Activated B cell treated with CpG ODN at 0.5 μM for 24 hours (primary cell): ENCODE measurements at regions not wholly inside any gene's neighbourhood (a gene's known extent, or its start where the extent isn't known, plus 50 kb on each side); places are given as distances from the start of the nearest gene placed in this dataset.

Experiments
- ATAC-seq: fragments of 200-7000 bp; cut with Tn5 transposase; one replicate; pipeline ENCODE4 v1.10.0; 2021; ENCODE audit warnings: low read depth, mild to moderate bottlenecking, moderate library complexity
- CTCF ChIA-PET: fragments of 350-600 bp; sonication (Branson Sonifier 250); formaldehyde crosslinking; loops from one replicate; lab custom pipeline; 2021; ENCODE audit warnings: antibody characterized with exemption; lab: Charles Lee
- POLR2A ChIA-PET: fragments of 350-600 bp; sonication (Branson Sonifier 250); formaldehyde crosslinking; loops from one replicate; lab custom pipeline; 2021; ENCODE audit warnings: antibody characterized with exemption; lab: Charles Lee
- DNase-seq: peaks from one replicate; pipeline ENCODE4 v3.0.0; 2022
- H3K27ac Mint-ChIP-seq: one replicate; pipeline ENCODE4 v1.8.0; 2020; ENCODE audit warnings: mixed read lengths
- H3K27me3 Mint-ChIP-seq: one replicate; pipeline ENCODE4 v1.8.0; 2021; ENCODE audit warnings: mixed read lengths
- H3K36me3 Mint-ChIP-seq: one replicate; pipeline ENCODE4 v1.8.0; 2021; ENCODE audit warnings: low read depth, mixed read lengths
- H3K4me1 Mint-ChIP-seq: one replicate; pipeline ENCODE4 v1.8.0; 2021; ENCODE audit warnings: mixed read lengths
- H3K4me3 Mint-ChIP-seq: one replicate; pipeline ENCODE4 v1.8.0; 2020; ENCODE audit warnings: mild to moderate bottlenecking, mixed read lengths
- H3K9me3 Mint-ChIP-seq: one replicate; pipeline ENCODE4 v1.8.0; 2020; ENCODE audit warnings: mixed read lengths
- intact Hi-C: fragments of 100-400 bp; cut with micrococcal nuclease; formaldehyde crosslinking; loops from one replicate; pipeline ENCODE4 v1.15.1; 2024
- TF ChIP-seq, protein P1 (sequence below): fragments of 200-600 bp; IDR thresholded peaks from one replicate; pipeline ENCODE4 v1.8.0; 2022; ENCODE audit warnings: antibody characterized with exemption, mild to moderate bottlenecking

DNA sequence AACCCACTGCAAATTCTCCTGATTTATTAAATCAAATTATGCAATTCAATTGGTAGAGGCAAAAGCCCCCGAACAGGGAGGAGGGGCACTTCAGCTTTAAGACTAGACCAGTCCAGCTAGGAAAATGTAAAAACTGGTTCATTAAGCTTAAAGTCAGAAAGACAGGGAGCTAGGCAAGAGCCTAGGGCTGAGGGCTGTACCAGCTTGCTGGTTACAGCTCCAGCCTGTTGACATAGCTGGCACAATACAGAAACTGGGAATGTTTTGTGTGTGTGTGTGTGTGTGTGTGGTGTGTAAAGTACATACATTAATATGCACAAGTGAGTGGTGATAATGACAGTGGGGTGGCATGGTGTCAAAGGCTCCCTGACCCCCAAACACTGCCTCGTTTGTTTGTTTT is 307.0 kb upstream of the CELF4 start:
- ATAC-seq (no peak), DNase-seq (no peak)
- H3K27ac Mint-ChIP-seq, result no peak overlapping the region
- intact Hi-C loops, result no loop called here
- ChIA-PET POLR2A (no interaction called here), CTCF (no interaction called here)
- H3K4me3 Mint-ChIP-seq, result no peak overlapping the region
- H3K9me3 Mint-ChIP-seq, result no peaks in the 10 kb centered on the region
- H3K27me3 Mint-ChIP-seq, result no peaks in the 10 kb centered on the region
- TF ChIP-seq, protein P1, sequence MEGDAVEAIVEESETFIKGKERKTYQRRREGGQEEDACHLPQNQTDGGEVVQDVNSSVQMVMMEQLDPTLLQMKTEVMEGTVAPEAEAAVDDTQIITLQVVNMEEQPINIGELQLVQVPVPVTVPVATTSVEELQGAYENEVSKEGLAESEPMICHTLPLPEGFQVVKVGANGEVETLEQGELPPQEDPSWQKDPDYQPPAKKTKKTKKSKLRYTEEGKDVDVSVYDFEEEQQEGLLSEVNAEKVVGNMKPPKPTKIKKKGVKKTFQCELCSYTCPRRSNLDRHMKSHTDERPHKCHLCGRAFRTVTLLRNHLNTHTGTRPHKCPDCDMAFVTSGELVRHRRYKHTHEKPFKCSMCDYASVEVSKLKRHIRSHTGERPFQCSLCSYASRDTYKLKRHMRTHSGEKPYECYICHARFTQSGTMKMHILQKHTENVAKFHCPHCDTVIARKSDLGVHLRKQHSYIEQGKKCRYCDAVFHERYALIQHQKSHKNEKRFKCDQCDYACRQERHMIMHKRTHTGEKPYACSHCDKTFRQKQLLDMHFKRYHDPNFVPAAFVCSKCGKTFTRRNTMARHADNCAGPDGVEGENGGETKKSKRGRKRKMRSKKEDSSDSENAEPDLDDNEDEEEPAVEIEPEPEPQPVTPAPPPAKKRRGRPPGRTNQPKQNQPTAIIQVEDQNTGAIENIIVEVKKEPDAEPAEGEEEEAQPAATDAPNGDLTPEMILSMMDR, result no peak
- H3K4me1 Mint-ChIP-seq, result no peaks in the 10 kb centered on the region
- H3K36me3 Mint-ChIP-seq, result no peaks in the 10 kb centered on the region

DNA sequence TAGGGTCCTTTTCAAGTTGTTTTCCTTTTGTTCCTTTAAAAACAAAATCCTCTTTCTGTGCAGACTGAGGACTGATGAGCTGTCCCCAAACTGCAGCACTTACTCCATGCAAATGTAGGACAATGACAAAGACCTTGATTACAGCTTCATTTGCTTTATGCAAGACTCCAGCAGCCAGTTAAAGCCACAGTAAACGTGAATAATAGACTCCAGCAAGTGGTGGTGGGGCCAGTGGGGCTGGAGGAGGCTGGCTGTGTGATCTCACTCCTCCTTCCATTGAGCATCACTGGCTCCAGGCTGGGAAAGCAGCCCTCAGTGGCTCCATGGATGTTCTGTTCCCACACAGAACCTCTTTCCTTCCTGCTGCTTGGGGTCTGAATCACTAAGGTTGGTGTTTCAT is 306.0 kb upstream of the CELF4 start:
- DNase-seq, result no peak
- Mint-ChIP-seq H3K27ac (no peak overlapping the region), H3K4me3 (no peak overlapping the region), H3K27me3 (no peaks in the 10 kb centered on the region), H3K9me3 (no peaks in the 10 kb centered on the region), H3K36me3 (no peaks in the 10 kb centered on the region), H3K4me1 (no peaks in the 10 kb centered on the region)
- POLR2A ChIA-PET, result no interaction called here
- no peak for ATAC-seq
- TF ChIP-seq, protein P1, result no peak
- CTCF ChIA-PET, result no interaction called here
- intact Hi-C loops, result no loop called here

DNA sequence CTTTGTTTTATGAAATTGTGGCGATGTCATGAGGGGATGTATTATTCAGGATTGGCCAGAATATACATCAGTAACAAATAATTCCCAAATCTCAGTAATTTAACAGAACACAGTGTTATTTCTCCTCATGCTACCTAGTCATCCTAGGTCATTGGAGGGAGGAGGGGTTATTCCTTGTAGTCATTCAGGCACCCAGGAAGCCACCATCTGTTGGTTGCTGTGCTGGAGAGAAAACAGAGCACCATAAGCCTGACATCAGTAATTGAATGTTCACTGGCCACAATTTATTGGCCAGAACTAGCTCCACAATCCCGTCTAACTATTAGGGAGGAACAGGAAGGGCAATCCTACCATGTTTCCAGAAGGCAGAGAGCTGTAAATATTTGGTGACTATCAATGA is 303.5 kb upstream of the CELF4 start:
- ChIA-PET POLR2A (no interaction called here), CTCF (no interaction called here)
- intact Hi-C loops, result no loop called here
- no peak for DNase-seq
- no peaks in the 10 kb centered on the region for H3K4me1 Mint-ChIP-seq
- no peak overlapping the region for H3K4me3 Mint-ChIP-seq
- no peaks in the 10 kb centered on the region for H3K36me3 Mint-ChIP-seq
- H3K27me3 Mint-ChIP-seq, result no peaks in the 10 kb centered on the region
- no peak overlapping the region for H3K27ac Mint-ChIP-seq
- ATAC-seq, result no peak
- peaks cover 4% of the 10 kb centered on the region for H3K9me3 Mint-ChIP-seq
- TF ChIP-seq, protein P1, result no peak

DNA sequence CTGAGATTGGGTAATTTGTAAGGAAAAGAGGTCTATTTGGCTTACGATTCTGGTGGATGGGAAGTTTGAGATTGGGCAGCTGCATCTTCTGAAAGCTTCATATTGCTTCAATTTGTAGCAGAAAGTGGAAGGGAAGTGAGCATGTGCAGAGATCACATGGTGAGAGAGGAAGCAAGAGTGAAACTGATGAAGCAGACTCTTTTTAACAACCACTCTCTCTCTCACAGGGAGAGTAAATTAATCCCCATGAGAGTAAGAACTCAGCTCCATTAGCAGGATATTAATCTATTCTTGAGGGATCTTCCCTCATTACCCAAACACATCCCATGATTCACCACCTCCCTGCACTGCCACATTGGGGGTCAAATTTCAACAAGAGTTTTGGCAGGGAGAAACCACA is 298.5 kb upstream of the CELF4 start:
- H3K4me3 Mint-ChIP-seq, result no peak overlapping the region
- ChIA-PET CTCF (no interaction called here), POLR2A (no interaction called here)
- no peaks in the 10 kb centered on the region for H3K4me1 Mint-ChIP-seq
- intact Hi-C loops, result no loop called here
- H3K9me3 Mint-ChIP-seq, result peaks cover 7% of the 10 kb centered on the region
- H3K36me3 Mint-ChIP-seq, result no peaks in the 10 kb centered on the region
- no peak overlapping the region for H3K27ac Mint-ChIP-seq
- no peaks in the 10 kb centered on the region for H3K27me3 Mint-ChIP-seq
- DNase-seq (no peak), ATAC-seq (no peak)
- TF ChIP-seq, protein P1, result no peak

DNA sequence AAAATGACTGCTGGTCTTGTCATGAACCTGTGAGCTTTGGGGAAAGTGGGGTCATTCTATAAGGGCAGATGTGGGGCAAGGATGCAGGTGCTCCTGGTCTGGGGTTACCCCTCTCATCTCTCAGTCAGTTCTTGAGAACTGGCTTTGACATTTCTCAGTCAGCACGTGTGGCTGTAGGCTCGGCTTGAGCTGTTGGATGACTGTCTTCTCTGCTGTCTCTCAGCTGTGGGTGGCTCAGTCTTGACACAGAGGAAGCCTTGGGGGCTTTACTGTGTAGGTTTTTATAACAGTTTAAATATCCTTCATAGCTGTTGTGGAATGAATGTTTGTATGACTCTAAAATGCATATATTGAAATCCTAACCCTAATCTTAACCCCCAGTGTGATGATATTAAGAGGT is 296.4 kb upstream of the CELF4 start:
- H3K27ac Mint-ChIP-seq, result no peak overlapping the region

More for the DNA sequence above, 296.4 kb upstream of the CELF4 start:
- no peaks in the 10 kb centered on the region for H3K27me3 Mint-ChIP-seq
- ChIA-PET CTCF (no interaction called here), POLR2A (no interaction called here)
- H3K9me3 Mint-ChIP-seq, result peaks cover 9% of the 10 kb centered on the region
- no peaks in the 10 kb centered on the region for H3K36me3 Mint-ChIP-seq
- H3K4me3 Mint-ChIP-seq, result no peak overlapping the region
- H3K4me1 Mint-ChIP-seq, result no peaks in the 10 kb centered on the region
- intact Hi-C loops, result no loop called here
- DNase-seq, result no peak
- TF ChIP-seq, protein P1, result no peak
- no peak for ATAC-seq
